Endothelial cell of umbilical vein (primary cell): ENCODE measurements at regions not wholly inside any gene's neighbourhood (a gene's known extent, or its start where the extent isn't known, plus 50 kb on each side); places are given as distances from the start of the nearest gene placed in this dataset.

ENCODE experiments used
- BruUV-seq: library from RNA; stranded (reverse); fragments of 400-500 nt; replicated peaks from 2 replicates; lab custom pipeline; 2021; lab: Mats Ljungman, UMichigan
- CTCF ChIA-PET: fragments of 300-600, 350-600 bp; sonication (Branson Sonifier 250); formaldehyde crosslinking; loops from one replicate; lab custom pipeline; 2021; ENCODE audit warnings: antibody characterized with exemption, inconsistent platforms; lab: Charles Lee
- POLR2A ChIA-PET: fragments of 300-600, 350-600 bp; sonication (Branson Sonifier 250); formaldehyde crosslinking; loops from one replicate; lab custom pipeline; 2021; ENCODE audit warnings: antibody characterized with exemption, inconsistent platforms; lab: Charles Lee
- DNase-seq: peaks from one replicate; pipeline ENCODE4 v3.0.0-alpha.2; 2011; ENCODE audit warnings: low read depth, low spot score
- FAIRE-seq: peaks from 2 replicates; lab custom pipeline; 2011; peaks lifted over from hg19 to GRCh38; lab: Jason Lieb, UNC
- H2AFZ ChIP-seq: 2 replicates; pipeline ENCODE4 v1.6.0; 2012; ENCODE audit warnings: low read depth, low read length, control low read depth, inconsistent platforms
- H3K27ac ChIP-seq: 2 replicates; pipeline ENCODE4 v1.5.1; 2011; ENCODE audit warnings: low read depth, mild to moderate bottlenecking, control low read depth, low read length, moderate library complexity; ENCODE audit not compliant: insufficient read depth
- H3K27me3 ChIP-seq, 2 experiments: 2 replicates each; pipeline versions ENCODE4 v1.6.0 to v1.6.1; 2011; ENCODE audit warnings: low read length in 2 of 2, mixed read lengths in 1 of 2; ENCODE audit not compliant: control insufficient read depth in 2 of 2, insufficient read depth in 2 of 2
- H3K36me3 ChIP-seq, 2 experiments: 2 replicates in 1 of 2; 3 replicates in 1 of 2; pipeline ENCODE4 v1.5.1; 2011; ENCODE audit warnings: low read length in 2 of 2, mild to moderate bottlenecking in 1 of 2, moderate library complexity in 1 of 2; ENCODE audit not compliant: control insufficient read depth in 2 of 2, insufficient read depth in 2 of 2; ENCODE audit errors: extremely low read depth in 1 of 2
- H3K4me1 ChIP-seq: 3 replicates; pipeline ENCODE4 v1.5.1; 2011; ENCODE audit warnings: mild to moderate bottlenecking, low read length; ENCODE audit not compliant: control insufficient read depth, insufficient read depth; ENCODE audit errors: extremely low read depth
- H3K4me2 ChIP-seq: 2 replicates; pipeline ENCODE4 v1.6.1; 2011; ENCODE audit warnings: low read length, control low read depth, mixed read lengths; ENCODE audit not compliant: insufficient read depth
- H3K4me3 ChIP-seq, 3 experiments: fragments of 200-600 bp in 1 of 3; sonication (generic), shearing (Covaris generic) in 1 of 3; replicated peaks in 1 of 3; 2 replicates each; pipeline ENCODE4 v1.5.1; 2011 to 2016; ENCODE audit warnings: control low read depth in 3 of 3, low read length in 3 of 3, mild to moderate bottlenecking in 2 of 3, inconsistent platforms in 1 of 3, low read depth in 1 of 3, moderate library complexity in 1 of 3; ENCODE audit not compliant: insufficient read depth in 1 of 3
- H3K79me2 ChIP-seq: 2 replicates; pipeline ENCODE4 v1.6.0; 2012; ENCODE audit warnings: low read length, inconsistent platforms; ENCODE audit not compliant: control insufficient read depth, insufficient read depth
- H3K9ac ChIP-seq: replicated peaks from 2 replicates; pipeline ENCODE3; 2011; ENCODE audit warnings: low read length, control low read depth; ENCODE audit not compliant: insufficient read depth; ENCODE audit errors: extremely low read depth
- H3K9me1 ChIP-seq: replicated peaks from 3 replicates; pipeline ENCODE4 v1.6.0; 2011; ENCODE audit warnings: mild to moderate bottlenecking, low read length; ENCODE audit not compliant: control insufficient read depth, insufficient read depth; ENCODE audit errors: extremely low read depth
- H3K9me3 ChIP-seq: replicated peaks from 2 replicates; pipeline ENCODE4 v1.5.1; 2012; ENCODE audit warnings: low read length, inconsistent platforms; ENCODE audit not compliant: control insufficient read depth, insufficient read depth
- H4K20me1 ChIP-seq: replicated peaks from 2 replicates; pipeline ENCODE3; 2011; ENCODE audit warnings: mild to moderate bottlenecking, low read length; ENCODE audit not compliant: control insufficient read depth, insufficient read depth; ENCODE audit errors: extremely low read depth
- FOS ChIP-seq: IDR thresholded peaks from 2 replicates; pipeline ENCODE4 v1.6.1; 2011; ENCODE audit warnings: mild to moderate bottlenecking, low read length, moderate library complexity, borderline replicate concordance; ENCODE audit not compliant: insufficient read depth
- GATA2 ChIP-seq: IDR thresholded peaks from 2 replicates; pipeline ENCODE4 v1.7.0; 2011; ENCODE audit warnings: low read depth, mild to moderate bottlenecking, moderate library complexity, mixed read lengths, low read length; ENCODE audit not compliant: insufficient read length, insufficient read depth
- JUN ChIP-seq: IDR thresholded peaks from 2 replicates; pipeline ENCODE4 v1.6.1; 2011; ENCODE audit warnings: borderline replicate concordance, low read depth; ENCODE audit not compliant: insufficient read length, insufficient read depth
- MAX ChIP-seq: IDR thresholded peaks from 2 replicates; pipeline ENCODE4 v1.6.1; 2011; ENCODE audit not compliant: insufficient read depth, insufficient read length
- MYC ChIP-seq: IDR thresholded peaks from one replicate; pipeline ENCODE4 v1.6.1; 2011; ENCODE audit warnings: mild to moderate bottlenecking, low read depth, low read length
- POLR2A ChIP-seq: IDR thresholded peaks from 2 replicates; pipeline ENCODE4 v1.6.1; 2012; ENCODE audit warnings: low read depth, mild to moderate bottlenecking, control low read depth, low read length
- POLR2AphosphoS5 ChIP-seq: IDR thresholded peaks from 2 replicates; pipeline ENCODE4 v1.6.1; 2012; ENCODE audit warnings: low read depth, mild to moderate bottlenecking, control low read depth, low read length, moderate library complexity; ENCODE audit not compliant: insufficient read depth
- dilution Hi-C: fragments of 300-500 bp; cut with MboI; formaldehyde crosslinking; loops from one replicate; pipeline ENCODE4 v1.15.0; 2019; ENCODE audit warnings: low sequenced_read_pairs; ENCODE audit not compliant: extremely low pct_ligation_motif_present
- intact Hi-C: fragments of 100-400 bp; cut with micrococcal nuclease; formaldehyde crosslinking; loops from one replicate; pipeline ENCODE4 v1.10.0; 2022
- TF ChIP-seq, protein P1 (sequence below), 2 donors: IDR thresholded peaks; 1 replicate in 1 of 2; 2 replicates in 1 of 2; pipeline ENCODE4 v1.5.1; 2011; ENCODE audit warnings: low read length in 2 of 2, mild to moderate bottlenecking in 2 of 2, moderate library complexity in 2 of 2, control low read depth in 1 of 2, inconsistent platforms in 1 of 2, low read depth in 1 of 2; ENCODE audit not compliant: insufficient read depth in 1 of 2; ENCODE audit errors: extremely low read depth in 1 of 2

DNA sequence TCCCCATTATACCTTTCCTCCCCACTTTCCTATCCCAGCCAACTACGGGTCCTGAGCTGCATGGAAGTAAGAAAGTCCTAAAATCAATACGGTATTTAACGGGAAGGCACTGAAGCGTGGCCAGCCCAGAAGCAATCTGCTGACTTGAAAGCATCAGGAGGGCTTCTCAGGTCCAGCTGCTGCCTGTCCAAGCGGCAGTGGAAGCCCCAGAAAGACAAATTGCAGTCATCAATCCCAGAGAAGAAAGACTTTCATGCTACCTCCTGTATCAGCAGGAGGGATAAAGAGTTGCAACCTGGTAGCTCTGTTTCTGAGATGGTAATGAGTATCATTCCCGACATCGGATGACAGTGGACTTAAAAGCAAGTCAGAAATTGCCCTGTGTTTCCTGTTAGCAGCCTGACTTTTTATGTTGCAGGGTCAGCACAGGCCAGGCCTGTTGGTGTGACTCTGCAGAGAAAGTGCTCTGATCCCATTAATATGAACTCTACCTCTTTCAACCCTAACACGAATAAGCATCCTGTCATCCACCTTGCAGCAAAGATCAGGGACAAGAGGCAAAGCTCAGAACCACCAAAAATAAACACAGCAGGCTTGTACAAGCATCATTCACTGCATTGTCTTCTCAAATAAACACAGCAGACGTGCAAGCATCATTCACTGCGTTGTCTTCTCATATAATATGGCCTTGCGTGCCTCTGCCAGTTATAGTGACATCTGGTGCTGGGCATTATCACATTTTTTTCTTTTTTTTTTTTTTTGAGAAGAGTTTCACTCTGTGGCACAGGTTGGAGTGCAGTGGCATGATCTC is 358.6 kb upstream of the CDH11 start:
- H3K4me1 ChIP-seq: no peaks in the 10 kb centered on the region
- DNase-seq (no peak), FAIRE-seq (no peak)
- dilution Hi-C loops (no loop called here), intact Hi-C loops (no loop called here)
- POLR2A ChIA-PET: no interaction called here
- H3K27ac ChIP-seq: no peak overlapping the region
- H3K36me3 ChIP-seq: no peaks in the 10 kb centered on the region
- CTCF ChIA-PET: no interaction called here
- no TSS peak for BruUV-seq
- no peaks in the 10 kb centered on the region for H4K20me1 ChIP-seq
- H3K9me3 ChIP-seq: no peaks in the 10 kb centered on the region
- no peak overlapping the region for H2AFZ ChIP-seq
- no peak overlapping the region for H3K9ac ChIP-seq
- H3K79me2 ChIP-seq: no peaks in the 10 kb centered on the region
- TF ChIP-seq JUN: no peak
- TF ChIP-seq MYC: no peak
- TF ChIP-seq, protein P1, sequence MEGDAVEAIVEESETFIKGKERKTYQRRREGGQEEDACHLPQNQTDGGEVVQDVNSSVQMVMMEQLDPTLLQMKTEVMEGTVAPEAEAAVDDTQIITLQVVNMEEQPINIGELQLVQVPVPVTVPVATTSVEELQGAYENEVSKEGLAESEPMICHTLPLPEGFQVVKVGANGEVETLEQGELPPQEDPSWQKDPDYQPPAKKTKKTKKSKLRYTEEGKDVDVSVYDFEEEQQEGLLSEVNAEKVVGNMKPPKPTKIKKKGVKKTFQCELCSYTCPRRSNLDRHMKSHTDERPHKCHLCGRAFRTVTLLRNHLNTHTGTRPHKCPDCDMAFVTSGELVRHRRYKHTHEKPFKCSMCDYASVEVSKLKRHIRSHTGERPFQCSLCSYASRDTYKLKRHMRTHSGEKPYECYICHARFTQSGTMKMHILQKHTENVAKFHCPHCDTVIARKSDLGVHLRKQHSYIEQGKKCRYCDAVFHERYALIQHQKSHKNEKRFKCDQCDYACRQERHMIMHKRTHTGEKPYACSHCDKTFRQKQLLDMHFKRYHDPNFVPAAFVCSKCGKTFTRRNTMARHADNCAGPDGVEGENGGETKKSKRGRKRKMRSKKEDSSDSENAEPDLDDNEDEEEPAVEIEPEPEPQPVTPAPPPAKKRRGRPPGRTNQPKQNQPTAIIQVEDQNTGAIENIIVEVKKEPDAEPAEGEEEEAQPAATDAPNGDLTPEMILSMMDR (IDR thresholded peaks at IDR 0.05; ENCODE audit: extremely low read depth in 1 of 2, insufficient read depth in 1 of 2, low read depth in 1 of 2, low read length in 2 of 2): no peak
- TF ChIP-seq FOS: no peak
- no peak for TF ChIP-seq POLR2A
- no peak for TF ChIP-seq GATA2
- TF ChIP-seq MAX: no peak
- TF ChIP-seq POLR2AphosphoS5: no peak
- no peak overlapping the region for H3K4me3 ChIP-seq
- no peaks in the 10 kb centered on the region for H3K27me3 ChIP-seq
- H3K9me1 ChIP-seq: no peaks in the 10 kb centered on the region
- no peak overlapping the region for H3K4me2 ChIP-seq
